ENCODE measurements at regions not wholly inside any gene's neighbourhood (a gene's known extent, or its start where the extent isn't known, plus 50 kb on each side); places are given as distances from the start of the nearest gene placed in this dataset.

DNA sequence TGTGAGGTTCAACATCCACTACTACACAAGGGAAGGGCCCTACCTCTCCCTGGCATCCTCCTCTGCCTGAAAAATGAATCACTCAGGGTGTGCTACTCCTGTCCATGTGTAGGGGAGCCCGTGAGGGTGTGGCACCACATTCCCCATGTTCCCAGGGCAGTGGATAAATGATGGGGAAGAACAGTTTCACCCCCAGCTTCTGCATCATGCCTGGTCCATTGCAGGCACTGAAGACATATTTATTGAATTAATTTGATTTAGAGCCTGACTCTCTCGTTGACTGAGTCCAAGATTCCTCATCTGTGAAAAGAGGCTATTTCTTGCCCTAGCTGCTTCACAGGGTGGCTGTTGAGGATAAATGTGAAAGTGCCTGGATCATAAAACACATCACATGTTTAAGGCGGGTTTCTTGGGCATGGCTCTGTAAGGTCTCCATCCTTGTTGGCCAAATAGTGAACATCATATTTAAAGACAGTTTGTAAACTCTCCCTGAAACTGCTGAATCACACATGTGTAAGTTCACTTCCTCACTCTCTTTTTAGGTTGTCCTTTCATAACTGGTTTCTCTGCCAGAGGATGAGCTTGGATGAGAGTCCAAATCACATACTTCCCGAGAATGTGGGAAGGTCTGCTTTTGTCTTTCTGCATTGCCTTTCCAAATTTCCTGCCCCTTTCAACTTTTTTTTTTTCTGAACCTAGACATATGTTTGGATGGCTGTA lies 79.7 kb upstream of the FYN start:
- no peak for DNase-seq
- in situ Hi-C loops (cut with MboI; ENCODE audit: low pct_unique_long_range_greater_than_20kb, low sequenced_read_pairs), result no loop called here

DNA sequence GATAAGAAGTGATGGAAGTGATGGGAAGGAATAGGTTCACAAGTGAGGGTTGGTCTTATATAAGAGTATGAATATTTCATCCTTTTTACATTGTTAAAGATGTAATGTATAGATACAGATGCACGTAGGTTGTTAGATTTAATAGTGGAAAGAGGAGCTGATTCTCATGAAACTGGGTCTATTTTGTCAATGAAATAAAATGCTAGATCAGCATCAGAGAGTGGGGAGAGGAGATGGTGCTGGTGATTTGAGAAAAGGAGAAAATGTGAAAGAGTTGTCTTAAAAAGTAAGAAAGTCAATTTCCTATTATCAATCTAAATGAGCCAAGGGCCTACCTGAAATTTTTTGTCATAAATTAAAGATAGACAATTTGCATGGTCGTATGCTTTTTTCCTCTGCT lies 82.8 kb upstream of the FYN start:
- no peak for DNase-seq
- in situ Hi-C loops (cut with MboI; ENCODE audit: low pct_unique_long_range_greater_than_20kb, low sequenced_read_pairs), result no loop called here

DNA sequence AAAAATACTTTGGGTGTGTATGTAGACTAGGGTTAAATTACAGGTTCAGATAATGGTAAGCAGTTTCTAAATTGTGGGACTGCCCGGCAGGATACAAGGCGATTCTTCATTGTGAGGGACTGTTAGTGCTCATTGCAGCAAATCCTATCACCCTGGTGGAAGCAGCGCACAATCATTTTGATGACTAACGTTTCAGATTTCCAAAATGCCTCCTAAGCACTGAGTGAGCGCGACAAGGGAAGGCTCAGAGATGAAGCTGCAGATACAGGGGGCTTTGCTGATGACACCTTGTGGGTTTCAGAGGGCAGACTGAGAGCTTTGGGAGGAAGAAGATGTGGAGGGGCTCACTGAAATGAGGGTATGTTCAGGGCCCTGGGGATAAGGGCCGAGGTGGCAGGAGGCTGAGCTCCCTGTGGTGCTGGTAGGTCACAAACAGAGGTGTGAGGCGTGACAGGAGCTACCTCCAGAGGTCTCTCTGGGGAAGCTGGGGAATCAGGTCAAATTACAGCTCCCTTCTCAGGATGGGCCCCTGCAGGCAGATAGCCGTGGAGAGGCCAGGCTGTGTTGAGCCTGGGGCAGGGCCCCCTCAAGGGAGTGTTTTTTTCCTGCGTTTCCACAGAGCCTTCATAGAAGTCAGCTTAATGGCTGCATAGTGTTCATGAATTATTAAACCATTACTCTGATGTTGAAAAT lies 84.5 kb upstream of the FYN start:
- in situ Hi-C loops (cut with MboI; ENCODE audit: low pct_unique_long_range_greater_than_20kb, low sequenced_read_pairs), result no loop called here
- DNase-seq, result no peak

DNA sequence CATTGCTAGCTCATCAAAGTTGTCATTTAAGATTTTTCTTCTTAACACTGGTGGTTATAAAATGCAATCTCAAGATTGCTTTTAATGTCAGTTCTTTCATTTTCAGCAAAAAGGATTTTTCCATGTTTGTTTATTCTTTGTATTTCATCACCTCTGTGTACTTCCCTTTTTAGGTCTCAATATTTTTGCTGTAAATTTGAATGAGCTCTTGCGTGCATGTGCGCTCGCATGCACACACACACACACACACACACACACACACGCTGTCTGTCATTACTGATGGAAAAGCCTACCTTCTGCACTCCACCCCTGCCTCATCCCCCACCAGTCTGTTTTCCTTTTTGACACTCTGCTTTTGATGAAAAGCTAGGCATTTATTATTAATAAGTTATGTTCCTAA lies 85.3 kb upstream of the FYN start:
- in situ Hi-C loops (cut with MboI; ENCODE audit: low pct_unique_long_range_greater_than_20kb, low sequenced_read_pairs), result no loop called here
- DNase-seq, result no peak

DNA sequence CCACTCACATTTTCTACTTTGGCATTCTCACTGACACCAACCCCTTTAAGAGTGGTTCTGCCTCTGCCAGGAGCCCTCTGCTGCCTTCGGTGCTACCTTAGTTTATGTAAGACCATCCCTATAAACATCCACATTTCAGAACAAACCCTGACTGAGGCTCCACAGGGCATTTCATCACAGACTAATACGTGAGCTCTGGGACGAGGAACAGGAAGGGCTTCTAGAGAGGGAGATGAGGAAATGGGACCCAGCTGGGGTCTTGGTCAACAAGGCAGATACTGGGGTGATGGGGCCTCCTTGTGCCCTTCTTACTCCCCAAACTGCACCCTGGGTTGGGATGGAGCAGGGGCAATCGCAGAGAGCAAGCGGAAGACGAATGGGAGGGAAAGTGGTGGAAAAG lies 86.5 kb upstream of the FYN start:
- in situ Hi-C loops (cut with MboI; ENCODE audit: low pct_unique_long_range_greater_than_20kb, low sequenced_read_pairs), result no loop called here
- no peak for DNase-seq

DNA sequence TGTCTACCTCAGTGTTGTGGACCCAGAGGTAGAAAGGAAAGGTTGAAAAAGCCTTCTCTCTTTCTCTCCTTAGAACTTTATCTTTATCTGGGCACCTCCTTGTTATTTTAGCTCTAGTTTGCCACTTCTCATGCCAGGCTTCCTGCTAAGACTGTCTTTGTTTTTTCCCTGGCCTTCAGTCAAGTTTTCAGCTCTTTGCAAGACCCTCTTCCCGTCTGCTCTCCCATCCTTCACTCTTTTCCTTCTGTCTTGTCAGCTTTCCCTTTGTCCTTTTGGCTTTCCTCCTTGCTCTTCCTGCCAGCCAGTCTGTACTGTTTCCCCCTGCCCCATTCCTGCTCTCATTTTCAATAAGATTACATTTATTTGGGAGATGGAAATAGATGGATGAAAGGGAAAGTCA lies 86.8 kb upstream of the CCN6 start:
- no peak for DNase-seq
- in situ Hi-C loops (cut with MboI; ENCODE audit: low pct_unique_long_range_greater_than_20kb, low sequenced_read_pairs), result no loop called here

DNA sequence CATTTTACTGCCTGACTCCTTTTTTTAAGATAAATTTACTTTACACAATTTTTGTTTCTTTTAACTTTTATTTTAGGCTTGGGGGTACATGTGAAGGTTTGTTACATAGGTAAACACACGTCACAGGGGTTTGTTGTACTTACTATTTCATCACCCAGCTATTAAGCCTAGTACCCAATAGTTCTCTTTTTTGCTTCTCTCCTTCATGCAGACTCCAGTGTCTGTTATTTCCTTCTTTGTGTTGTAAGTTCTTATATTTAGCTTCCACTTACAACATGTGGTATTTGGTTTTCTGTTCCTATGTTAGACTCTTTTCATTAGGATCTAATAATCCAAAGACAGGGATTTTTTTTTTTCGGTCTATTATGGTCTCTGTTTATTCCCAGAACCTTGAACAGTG lies 83.5 kb upstream of the CCN6 start:
- in situ Hi-C loops (cut with MboI; ENCODE audit: low pct_unique_long_range_greater_than_20kb, low sequenced_read_pairs), result no loop called here
- no peak for DNase-seq

DNA sequence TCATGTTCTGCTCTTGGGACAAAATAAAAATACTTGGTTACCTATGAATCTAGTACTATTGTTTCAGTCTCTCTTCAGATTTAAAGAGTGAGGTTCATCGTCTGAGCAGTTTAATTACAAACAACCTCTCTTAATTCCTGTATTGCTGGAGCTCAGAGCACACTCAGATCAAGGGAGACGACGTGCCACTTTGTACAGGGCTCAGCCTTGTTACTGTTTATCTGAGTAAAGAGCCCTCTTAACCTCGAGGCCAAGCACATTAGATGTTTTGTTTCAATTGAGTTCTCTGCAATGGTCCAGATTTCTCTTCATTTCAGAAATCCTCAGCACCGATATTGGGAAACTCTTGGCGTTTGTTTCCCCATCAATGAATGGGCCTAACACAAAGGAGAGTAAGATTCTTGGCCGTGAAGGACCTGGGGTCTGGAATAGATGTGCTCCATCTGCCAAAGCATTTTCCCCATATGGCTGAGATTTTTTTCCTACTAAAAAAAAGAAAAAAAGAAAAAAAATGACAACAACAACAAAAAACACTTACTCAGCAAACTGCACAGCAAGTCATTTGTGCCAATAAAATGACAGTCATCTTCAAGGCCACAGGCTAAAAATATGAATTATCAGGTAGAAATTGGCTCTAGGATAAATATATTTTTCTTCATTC lies 82.6 kb upstream of the CCN6 start:
- no peak for DNase-seq
- in situ Hi-C loops (cut with MboI; ENCODE audit: low pct_unique_long_range_greater_than_20kb, low sequenced_read_pairs), result no loop called here

DNA sequence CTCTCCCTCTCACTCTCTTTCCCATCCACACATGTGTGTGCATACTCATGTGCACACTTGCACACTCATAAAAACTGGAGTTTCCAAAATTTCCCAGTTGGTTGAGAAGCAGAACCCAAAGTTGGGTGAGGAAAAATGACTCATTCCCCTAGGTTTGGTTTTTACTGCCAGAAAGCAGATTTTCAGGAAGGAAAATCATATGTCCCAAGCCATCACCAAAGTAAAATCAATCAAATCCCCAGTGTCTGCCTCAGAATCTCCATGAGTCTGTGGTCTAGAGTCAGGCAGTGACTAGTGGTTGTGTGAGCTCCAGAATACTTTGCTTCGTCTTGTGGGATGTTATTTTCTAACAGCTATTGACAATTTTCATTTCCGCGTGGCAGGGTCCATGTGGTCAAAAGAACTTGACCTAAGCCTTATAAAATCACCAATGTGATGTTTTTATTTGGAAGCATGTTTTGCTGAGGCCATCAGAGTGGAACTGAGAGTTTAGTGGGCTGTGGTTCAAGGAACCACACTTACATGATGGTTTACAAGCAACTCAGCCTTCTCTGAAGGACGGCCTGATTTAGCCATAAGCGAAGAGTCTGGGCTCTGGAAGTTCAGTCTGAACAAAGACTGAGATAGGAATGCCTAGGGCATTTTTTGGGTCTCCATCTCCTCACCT lies 81.9 kb upstream of the CCN6 start:
- in situ Hi-C loops (cut with MboI; ENCODE audit: low pct_unique_long_range_greater_than_20kb, low sequenced_read_pairs), result no loop called here
- no peak for DNase-seq

DNA sequence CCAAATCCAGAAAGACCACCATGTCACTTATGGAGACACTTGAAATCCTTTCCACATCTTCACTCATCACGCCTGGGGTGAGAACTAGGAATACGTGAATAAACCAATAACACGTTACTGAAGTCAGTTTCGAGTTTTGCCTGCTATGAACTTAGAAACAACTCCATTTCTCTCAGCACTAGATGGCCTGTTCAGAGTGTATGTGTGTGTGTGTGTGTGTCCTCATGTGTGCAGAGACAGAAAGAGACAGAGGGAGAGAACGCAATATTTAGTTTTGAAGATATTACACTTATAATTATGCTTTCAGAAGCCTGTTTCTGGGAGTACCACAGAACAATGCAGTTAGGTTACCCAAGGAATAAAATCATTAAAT lies 81.2 kb upstream of the CCN6 start:
- no peak for DNase-seq
- in situ Hi-C loops (cut with MboI; ENCODE audit: low pct_unique_long_range_greater_than_20kb, low sequenced_read_pairs), result no loop called here

DNA sequence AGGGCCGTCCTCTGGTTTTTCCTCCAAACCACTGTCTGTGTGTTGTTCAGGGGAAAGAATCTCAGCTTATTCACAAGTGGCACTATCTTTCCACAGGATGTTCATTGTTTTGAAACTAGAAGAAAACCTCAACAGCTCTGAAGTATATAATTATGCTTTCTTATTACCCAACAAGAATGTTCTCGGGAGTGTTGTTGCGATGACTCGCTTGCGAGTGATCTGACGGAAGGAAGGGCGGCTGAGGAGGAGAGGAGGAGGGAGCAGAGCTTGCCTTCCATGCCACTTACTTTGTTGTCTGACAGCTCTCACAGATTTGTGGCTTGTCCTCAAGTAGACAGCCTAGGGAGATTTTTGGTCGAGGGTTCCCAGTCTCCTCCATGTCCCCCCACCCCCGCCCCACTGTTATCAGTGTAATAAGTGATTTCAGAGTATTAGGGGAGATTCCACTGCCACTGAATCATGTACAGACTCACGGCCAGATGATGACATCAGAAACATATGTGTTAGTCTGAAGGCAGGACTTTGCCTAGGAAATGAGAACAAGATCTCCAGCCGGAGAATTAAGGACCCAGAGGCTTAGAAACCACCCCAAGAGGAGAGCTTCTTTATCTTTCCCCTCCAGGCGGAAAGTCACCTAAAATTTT lies 80.7 kb upstream of the CCN6 start:
- no peak for DNase-seq
- in situ Hi-C loops (cut with MboI; ENCODE audit: low pct_unique_long_range_greater_than_20kb, low sequenced_read_pairs), result no loop called here

DNA sequence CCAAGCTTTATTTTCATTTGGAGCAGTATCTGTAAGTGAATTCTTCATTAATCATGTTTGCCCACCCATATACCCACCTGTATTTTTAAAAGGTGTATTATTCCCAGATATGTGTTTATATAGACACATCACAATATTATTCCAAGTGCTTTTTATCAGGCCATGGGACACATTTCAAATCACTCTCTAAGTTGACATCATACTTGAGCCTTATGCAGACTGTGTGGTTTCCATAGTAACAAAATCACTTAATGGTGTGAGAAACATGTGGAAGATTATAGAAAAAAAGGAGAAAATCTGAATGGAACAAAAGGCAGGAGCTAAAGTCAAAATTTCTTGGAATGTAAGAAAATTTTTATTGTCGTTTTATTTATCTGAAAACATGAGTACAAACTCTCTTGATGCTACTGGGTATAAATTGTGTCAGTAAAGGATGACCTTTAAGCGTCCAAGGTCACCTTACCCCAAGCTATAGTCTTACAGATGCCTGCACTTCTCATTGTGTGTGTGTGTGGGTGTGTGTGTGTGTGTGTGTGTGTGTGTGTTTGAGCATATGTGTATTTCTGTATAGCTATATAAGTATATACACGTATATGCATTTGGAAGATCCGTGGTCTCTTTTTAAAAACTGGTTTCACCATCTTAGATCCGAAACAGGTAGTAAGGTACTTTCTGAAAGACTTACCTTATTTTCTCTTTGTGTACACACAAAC lies 79.8 kb upstream of the CCN6 start:
- in situ Hi-C loops (cut with MboI; ENCODE audit: low pct_unique_long_range_greater_than_20kb, low sequenced_read_pairs), result no loop called here
- DNase-seq, result no peak

DNA sequence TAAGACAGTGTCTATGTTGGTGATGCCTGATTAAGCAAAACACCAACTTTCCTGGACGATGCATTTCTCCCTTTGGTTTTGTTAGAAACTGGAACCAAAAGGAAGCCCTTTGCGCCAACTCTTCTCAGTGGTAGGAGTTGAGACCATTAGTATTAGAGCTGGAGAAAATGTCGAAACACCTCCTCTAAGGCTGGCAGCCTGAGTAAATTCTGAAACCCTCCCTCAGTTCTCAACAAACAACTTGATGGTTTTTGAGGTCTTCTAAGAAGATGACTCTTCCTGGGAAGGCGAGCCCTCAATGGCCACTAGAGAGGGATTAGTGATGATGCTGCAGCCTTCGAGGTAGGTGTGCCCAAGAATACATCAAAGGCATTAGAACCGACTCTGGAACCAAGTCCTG lies 78.4 kb upstream of the CCN6 start:
- in situ Hi-C loops (cut with MboI; ENCODE audit: low pct_unique_long_range_greater_than_20kb, low sequenced_read_pairs), result no loop called here
- no peak for DNase-seq

DNA sequence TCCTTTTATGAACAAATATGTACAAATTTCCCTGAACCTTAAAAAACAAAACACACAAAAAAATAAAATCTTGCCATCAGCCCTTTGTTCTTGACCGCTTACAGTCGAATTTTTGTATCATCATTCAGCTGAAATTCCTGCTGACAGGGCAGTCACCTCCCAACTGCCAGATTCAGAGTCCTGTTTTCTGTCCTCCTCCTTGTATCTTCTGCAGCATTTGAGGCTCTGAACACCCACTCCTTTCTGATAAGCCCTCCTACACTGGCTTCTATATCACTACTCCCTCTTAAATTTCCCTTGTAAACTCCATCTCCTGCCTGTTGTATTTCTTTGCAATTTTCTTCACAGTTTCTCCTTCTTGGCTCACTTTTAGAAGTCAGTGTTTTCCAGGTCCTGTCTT lies 77.8 kb upstream of the CCN6 start:
- in situ Hi-C loops (cut with MboI; ENCODE audit: low pct_unique_long_range_greater_than_20kb, low sequenced_read_pairs), result no loop called here
- DNase-seq, result no peak

DNA sequence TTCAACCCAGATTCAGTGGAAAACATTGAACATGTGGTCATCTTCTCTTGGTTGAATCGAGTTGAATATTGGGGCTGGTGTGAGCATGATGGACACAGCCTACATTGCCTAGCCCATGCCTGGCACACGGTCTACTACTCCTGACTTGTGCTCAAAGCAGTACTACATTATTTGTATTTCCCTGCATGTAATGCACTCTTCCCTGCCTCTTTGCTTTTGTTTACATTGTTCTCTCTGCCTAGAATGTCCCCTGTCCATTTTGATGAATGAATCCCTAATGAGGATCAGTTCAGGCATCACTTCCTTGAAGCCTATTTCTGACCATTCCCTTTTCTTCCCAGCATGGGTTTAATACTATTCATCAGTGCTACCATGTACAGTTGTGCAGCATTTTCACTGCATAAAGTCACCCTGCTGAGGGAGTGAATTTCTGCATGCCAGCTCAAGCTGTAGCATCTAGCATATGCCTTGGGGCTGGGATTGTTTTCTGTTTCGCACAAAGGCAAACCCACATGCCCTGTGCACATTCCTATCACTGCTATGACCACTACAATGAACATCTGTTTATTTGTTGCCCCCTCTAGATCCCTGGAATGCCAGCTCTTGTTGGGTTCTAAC lies 75.3 kb upstream of the CCN6 start:
- in situ Hi-C loops (cut with MboI; ENCODE audit: low pct_unique_long_range_greater_than_20kb, low sequenced_read_pairs), result no loop called here
- no peak for DNase-seq

DNA sequence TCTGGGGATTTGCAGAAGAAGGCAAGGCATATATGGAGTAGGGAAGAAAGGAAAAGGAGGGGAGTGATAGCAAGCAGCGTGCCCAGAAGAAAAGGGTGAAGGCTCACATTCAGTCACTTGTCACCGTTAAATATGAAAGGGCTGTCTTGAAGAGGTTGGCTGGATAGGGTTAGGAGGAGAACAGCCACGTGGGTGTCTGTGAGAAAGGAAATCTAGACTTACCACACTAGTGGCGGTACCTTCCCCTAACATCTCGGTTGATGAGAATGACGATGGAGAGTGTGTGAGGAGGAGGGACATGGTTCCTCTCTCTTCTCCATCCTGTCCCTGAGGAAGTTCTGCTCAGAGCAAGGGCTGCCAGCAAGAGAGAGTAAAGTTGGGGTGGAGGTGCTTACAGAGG lies 74.3 kb upstream of the CCN6 start:
- in situ Hi-C loops (cut with MboI; ENCODE audit: low pct_unique_long_range_greater_than_20kb, low sequenced_read_pairs), result no loop called here

DNA sequence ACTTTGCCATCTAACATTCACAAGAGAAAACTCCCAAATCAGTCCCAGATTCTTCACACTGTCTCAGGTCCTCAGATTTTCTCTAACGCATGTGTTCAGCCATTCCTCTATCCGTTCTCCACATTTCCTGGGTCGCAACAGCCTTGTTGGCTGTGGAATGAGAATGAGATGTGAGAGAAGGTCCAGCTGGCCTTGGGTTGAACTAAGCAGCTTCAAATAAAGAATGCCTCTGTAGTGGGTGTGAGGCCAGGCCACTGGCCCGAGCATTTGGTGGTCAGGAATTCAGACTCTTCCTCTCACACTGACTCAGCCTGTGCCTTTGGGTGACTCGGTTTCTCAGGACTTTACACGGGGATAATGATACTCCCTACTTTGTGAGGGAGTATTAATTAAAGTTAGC lies 73.8 kb upstream of the CCN6 start:
- in situ Hi-C loops (cut with MboI; ENCODE audit: low pct_unique_long_range_greater_than_20kb, low sequenced_read_pairs), result no loop called here
- no peak for DNase-seq

More for the DNA sequence above, 74.3 kb upstream of the CCN6 start:
- no peak for DNase-seq

DNA sequence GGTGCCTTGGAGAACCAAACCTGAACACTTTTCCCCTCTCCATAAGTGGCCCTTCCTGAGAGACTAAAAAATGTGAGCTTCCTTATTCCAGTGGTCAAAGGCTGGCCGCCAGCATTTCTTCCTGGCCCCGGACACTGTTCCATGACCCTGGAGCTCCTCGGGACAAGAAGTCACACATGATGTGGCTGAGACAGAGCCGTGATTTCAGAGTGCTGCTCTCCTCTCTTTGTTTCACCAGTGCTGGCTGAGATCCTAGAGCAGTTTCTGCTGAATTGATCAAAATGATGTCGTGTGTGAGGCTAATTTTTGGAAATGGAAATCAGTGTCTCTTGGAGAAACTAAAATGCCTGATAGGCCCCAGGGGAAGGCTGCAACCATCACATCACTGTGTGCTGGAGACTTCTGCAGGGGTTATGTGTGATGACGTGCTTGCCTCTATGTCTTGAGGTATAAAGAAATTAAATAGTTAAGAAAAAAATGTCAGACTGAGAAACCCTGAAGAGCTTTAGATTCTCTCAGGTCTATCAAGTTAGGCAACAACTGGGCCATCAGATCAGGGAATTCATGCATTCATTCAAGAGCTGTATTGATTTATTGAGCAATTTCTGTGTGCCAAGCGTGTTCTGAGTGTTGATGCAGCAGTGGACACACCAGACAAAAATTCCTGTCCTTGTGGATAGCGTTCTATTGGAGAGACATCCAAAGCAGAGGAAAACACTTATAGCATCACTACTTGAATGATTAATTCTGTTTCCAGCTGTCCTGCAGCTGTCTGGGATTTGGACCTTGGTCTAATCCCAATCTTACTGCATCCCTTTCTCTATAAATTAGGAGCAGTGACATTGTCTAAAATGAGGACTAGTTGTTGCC lies 72.7 kb upstream of the CCN6 start:
- DNase-seq, result no peak
- in situ Hi-C loops (cut with MboI; ENCODE audit: low pct_unique_long_range_greater_than_20kb, low sequenced_read_pairs), result no loop called here

Data from KBM-7 (cell line).